Progenitor cell of endocrine pancreas (in vitro differentiated cells): ENCODE measurements at regions not wholly inside any gene's neighbourhood (a gene's known extent, or its start where the extent isn't known, plus 50 kb on each side); places are given as distances from the start of the nearest gene placed in this dataset.

Experiments
- DNase-seq: peaks from one replicate; pipeline ENCODE4 v3.0.0; 2021; ENCODE audit warnings: low spot score; ENCODE audit not compliant: unreplicated experiment
- H3K27ac Mint-ChIP-seq: 2 replicates; pipeline ENCODE4 v1.8.0; 2021; ENCODE audit warnings: mild to moderate bottlenecking, moderate library complexity, mixed read lengths
- H3K27me3 Mint-ChIP-seq: 2 replicates; pipeline ENCODE4 v1.8.0; 2021; ENCODE audit warnings: mixed read lengths
- H3K36me3 Mint-ChIP-seq: 2 replicates; pipeline ENCODE4 v1.8.0; 2022; ENCODE audit warnings: mixed read lengths; ENCODE audit not compliant: insufficient read depth
- H3K4me1 Mint-ChIP-seq: 2 replicates; pipeline ENCODE4 v1.8.0; 2021; ENCODE audit warnings: low read depth, mixed read lengths
- H3K4me3 Mint-ChIP-seq: 2 replicates; pipeline ENCODE4 v1.8.0; 2021; ENCODE audit warnings: low read depth, mild to moderate bottlenecking, moderate library complexity, mixed read lengths
- H3K9me3 Mint-ChIP-seq: 2 replicates; pipeline ENCODE4 v1.8.0; 2021; ENCODE audit warnings: low read depth, mixed read lengths
- TF ChIP-seq, protein P1 (sequence below): fragments of 200-600 bp; sonication (generic); IDR thresholded peaks from one replicate; pipeline ENCODE4 v1.5.0; 2021; ENCODE audit warnings: antibody characterized with exemption, mild to moderate bottlenecking; ENCODE audit not compliant: unreplicated experiment

DNA sequence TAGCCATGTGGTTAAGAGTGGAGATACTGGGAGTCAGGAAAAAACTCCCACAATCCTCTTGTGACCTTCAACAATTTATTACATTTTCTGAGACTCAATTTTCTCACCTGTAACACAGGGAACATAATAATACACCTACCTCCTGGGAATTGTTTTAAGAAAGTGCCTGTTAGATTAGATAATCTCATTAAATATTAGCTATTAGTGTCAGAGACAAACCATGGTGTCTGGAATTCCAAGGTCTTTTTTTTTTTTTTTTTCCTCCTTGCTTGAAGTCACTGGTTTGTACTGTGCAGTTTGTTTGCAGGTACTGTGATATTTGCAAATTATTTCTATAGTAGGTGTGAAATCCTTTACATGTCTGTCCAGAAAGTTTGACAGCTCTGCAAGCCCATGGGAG is 806.1 kb downstream of the DNAJB9 start:
- Mint-ChIP-seq H3K27ac (no peak overlapping the region), H3K36me3 (no peaks in the 10 kb centered on the region), H3K27me3 (no peaks in the 10 kb centered on the region), H3K4me1 (peaks cover 38% of the 10 kb centered on the region), H3K9me3 (peaks cover 14% of the 10 kb centered on the region), H3K4me3 (no peak overlapping the region)
- no peak for DNase-seq
- TF ChIP-seq, protein P1, sequence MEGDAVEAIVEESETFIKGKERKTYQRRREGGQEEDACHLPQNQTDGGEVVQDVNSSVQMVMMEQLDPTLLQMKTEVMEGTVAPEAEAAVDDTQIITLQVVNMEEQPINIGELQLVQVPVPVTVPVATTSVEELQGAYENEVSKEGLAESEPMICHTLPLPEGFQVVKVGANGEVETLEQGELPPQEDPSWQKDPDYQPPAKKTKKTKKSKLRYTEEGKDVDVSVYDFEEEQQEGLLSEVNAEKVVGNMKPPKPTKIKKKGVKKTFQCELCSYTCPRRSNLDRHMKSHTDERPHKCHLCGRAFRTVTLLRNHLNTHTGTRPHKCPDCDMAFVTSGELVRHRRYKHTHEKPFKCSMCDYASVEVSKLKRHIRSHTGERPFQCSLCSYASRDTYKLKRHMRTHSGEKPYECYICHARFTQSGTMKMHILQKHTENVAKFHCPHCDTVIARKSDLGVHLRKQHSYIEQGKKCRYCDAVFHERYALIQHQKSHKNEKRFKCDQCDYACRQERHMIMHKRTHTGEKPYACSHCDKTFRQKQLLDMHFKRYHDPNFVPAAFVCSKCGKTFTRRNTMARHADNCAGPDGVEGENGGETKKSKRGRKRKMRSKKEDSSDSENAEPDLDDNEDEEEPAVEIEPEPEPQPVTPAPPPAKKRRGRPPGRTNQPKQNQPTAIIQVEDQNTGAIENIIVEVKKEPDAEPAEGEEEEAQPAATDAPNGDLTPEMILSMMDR = no peak

DNA sequence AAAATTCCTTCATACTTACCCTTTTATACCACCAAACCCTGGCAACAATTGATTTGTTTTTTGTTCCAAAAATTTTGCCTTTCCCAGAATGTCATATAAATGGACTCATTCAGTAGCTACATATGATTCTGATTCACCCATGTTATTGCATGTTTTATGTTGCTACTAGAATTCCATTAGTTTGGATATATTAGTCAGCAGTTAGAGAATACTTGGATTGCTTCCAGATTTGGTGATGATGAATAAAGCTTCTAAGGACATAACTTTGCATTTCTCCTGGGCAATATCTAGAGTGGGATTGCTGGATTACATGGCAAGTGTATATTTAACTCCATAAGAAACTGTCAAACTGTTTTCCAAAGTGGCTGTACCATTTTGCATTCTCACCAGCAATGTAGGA is 806.9 kb downstream of the DNAJB9 start:
- TF ChIP-seq, protein P1 = no peak
- DNase-seq = no peak
- Mint-ChIP-seq H3K27me3 (no peaks in the 10 kb centered on the region), H3K36me3 (no peaks in the 10 kb centered on the region), H3K4me3 (no peak overlapping the region), H3K4me1 (peaks cover 38% of the 10 kb centered on the region), H3K27ac (no peak overlapping the region), H3K9me3 (peaks cover 14% of the 10 kb centered on the region)

DNA sequence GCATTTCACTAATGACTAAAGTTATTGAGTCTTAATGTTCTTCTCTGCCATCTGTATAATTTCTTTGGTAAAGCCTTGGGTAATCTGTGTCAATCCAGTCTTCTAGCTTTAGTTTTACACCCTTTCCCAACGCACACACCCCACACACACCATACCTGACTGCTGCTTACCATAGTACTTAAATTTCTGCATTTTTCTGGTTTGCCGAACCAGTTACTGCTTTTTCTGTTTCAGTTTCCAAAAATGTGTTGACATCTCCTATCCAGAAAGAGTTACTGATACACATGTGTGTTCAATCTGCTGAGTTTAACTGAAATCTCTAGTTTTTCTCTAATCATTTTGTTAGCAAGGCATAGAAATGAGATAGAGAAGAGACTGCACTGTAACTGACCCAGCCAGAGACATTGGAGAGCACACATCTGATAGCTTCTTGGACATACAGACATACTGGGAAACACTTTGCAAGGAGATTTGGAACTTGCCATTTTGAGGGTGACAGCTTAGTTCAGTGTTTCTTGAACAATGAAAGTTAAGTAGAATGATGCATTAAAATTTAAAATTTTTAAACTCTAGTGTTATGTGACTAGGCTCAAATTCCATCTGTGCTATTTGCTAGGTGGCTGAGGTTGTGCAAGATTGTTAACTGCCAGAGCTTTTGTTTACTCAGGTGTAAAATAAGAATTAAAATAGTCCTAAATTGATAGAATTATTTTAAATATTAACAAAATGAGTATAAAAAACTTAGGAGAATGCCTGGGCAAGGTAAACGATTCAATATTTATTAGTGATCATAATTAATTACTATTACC is 807.6 kb downstream of the DNAJB9 start:
- H3K36me3 Mint-ChIP-seq = no peaks in the 10 kb centered on the region
- no peak overlapping the region for H3K4me3 Mint-ChIP-seq
- H3K27me3 Mint-ChIP-seq = no peaks in the 10 kb centered on the region
- TF ChIP-seq, protein P1 = no peak
- peak overlapping the region; percentile 6 for H3K27ac Mint-ChIP-seq
- DNase-seq = no peak
- H3K4me1 Mint-ChIP-seq = peaks cover 38% of the 10 kb centered on the region
- peaks cover 14% of the 10 kb centered on the region for H3K9me3 Mint-ChIP-seq

DNA sequence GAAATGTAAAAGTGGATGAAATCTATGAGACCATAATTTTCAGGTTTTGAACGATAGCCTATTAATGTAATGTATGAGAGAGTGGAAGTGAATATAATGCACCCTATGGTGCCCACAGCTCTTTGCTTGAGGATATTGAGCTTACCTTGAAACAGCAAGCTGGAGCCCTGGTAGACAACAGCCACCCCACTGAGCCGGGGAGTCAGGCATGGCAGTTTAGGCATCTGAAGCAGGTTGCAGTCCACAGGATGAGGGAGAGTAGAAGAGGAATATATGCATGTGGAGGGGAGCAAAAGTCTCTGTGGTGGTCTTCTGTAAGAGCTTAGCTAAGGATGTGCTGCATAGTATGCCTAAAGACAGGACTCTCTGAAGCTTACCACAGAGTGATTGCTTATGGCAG is 817.3 kb downstream of the DNAJB9 start:
- peaks cover 3% of the 10 kb centered on the region for H3K9me3 Mint-ChIP-seq
- no peak for DNase-seq
- TF ChIP-seq, protein P1 = no peak
- no peaks in the 10 kb centered on the region for H3K27me3 Mint-ChIP-seq
- H3K4me3 Mint-ChIP-seq = no peak overlapping the region
- H3K27ac Mint-ChIP-seq = no peak overlapping the region
- H3K4me1 Mint-ChIP-seq = no peaks in the 10 kb centered on the region
- H3K36me3 Mint-ChIP-seq = no peaks in the 10 kb centered on the region

GRCh38 chr7:109387530-109387929 is 817.9 kb downstream of the DNAJB9 start:
- TF ChIP-seq, protein P1 = no peak
- DNase-seq = no peak
- Mint-ChIP-seq H3K27me3 (no peaks in the 10 kb centered on the region), H3K4me1 (no peaks in the 10 kb centered on the region), H3K9me3 (peaks cover 1% of the 10 kb centered on the region), H3K27ac (no peak overlapping the region), H3K36me3 (no peaks in the 10 kb centered on the region), H3K4me3 (no peak overlapping the region)
